AG09309 (cell line): ENCODE measurements at regions not wholly inside any gene's neighbourhood (a gene's known extent, or its start where the extent isn't known, plus 50 kb on each side); places are given as distances from the start of the nearest gene placed in this dataset.

Experiments
- DNase-seq: peaks from one replicate; pipeline ENCODE4 v3.0.0-alpha.2; 2010; ENCODE audit warnings: low read depth
- H3K4me3 ChIP-seq: 2 replicates; pipeline ENCODE4 v1.5.1; 2011; ENCODE audit warnings: mild to moderate bottlenecking, low read depth, low read length, moderate library complexity; ENCODE audit not compliant: control insufficient read depth
- TF ChIP-seq, protein P1 (sequence below): IDR thresholded peaks from 2 replicates; pipeline ENCODE4 v1.5.1; 2011; ENCODE audit warnings: mild to moderate bottlenecking, low read depth, low read length, inconsistent platforms; ENCODE audit not compliant: insufficient read depth, control insufficient read depth; ENCODE audit errors: missing control alignments

DNA sequence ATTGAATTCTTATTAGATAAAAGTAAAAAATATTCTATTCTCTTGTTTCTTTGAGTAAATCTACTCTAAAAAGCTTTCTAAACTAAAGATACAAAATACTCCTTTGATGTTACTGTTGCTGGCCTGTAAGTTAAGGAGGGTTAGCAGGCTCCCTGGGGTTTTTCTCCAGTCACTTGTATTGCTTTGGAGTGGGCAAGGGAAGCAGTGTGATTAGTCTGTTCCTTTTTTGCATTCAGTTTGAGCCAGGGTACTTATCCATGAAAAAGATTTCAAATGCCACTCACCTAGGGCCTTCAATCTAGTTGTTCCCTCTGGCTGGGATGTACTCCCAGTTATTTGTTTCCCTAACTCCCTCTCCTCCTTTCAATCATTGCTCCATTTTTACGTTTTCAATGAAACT is 256.2 kb upstream of the SMC2 start:
- TF ChIP-seq, protein P1, sequence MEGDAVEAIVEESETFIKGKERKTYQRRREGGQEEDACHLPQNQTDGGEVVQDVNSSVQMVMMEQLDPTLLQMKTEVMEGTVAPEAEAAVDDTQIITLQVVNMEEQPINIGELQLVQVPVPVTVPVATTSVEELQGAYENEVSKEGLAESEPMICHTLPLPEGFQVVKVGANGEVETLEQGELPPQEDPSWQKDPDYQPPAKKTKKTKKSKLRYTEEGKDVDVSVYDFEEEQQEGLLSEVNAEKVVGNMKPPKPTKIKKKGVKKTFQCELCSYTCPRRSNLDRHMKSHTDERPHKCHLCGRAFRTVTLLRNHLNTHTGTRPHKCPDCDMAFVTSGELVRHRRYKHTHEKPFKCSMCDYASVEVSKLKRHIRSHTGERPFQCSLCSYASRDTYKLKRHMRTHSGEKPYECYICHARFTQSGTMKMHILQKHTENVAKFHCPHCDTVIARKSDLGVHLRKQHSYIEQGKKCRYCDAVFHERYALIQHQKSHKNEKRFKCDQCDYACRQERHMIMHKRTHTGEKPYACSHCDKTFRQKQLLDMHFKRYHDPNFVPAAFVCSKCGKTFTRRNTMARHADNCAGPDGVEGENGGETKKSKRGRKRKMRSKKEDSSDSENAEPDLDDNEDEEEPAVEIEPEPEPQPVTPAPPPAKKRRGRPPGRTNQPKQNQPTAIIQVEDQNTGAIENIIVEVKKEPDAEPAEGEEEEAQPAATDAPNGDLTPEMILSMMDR, result no peak
- no peak overlapping the region for H3K4me3 ChIP-seq
- no peak for DNase-seq

DNA sequence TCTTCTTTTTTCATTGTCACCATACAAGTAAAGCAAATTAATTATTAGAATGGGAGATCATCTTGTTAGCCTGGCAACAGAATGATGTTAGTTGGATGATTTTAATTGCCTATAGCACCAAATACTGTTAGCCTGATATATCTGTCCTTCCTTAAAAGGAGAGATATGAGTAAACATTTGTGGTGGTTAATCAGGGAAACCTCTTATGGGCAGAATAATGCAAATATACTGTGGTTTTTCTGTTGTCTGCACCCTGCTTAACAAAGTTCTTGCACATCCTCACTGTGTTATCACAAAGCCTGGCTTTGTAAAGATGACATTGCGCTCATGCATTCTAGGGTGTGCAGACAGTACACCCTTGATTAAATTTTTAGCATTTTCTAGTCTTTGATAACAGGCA is 254.9 kb upstream of the SMC2 start:
- no peak for DNase-seq
- no peak overlapping the region for H3K4me3 ChIP-seq
- TF ChIP-seq, protein P1, result no peak

DNA sequence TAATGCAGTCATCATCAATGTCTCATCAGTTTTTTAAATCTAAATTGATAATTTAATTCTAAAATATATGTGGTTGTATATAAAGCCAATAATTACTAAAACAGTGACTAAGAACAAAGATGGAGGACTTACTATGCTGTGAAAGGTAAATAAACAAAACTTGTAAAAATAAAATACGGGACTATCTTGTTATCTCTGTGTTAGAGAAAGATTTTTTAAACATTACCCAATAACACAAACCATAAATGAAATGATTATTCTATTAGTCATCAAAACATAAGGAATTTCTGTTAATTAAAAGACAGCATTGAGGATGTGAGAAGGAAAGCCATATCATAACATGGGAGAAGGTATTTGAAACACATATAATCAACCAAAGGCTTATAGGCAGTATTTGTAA is 226.2 kb upstream of the SMC2 start:
- DNase-seq, result no peak
- TF ChIP-seq, protein P1, result no peak
- H3K4me3 ChIP-seq, result no peak overlapping the region

DNA sequence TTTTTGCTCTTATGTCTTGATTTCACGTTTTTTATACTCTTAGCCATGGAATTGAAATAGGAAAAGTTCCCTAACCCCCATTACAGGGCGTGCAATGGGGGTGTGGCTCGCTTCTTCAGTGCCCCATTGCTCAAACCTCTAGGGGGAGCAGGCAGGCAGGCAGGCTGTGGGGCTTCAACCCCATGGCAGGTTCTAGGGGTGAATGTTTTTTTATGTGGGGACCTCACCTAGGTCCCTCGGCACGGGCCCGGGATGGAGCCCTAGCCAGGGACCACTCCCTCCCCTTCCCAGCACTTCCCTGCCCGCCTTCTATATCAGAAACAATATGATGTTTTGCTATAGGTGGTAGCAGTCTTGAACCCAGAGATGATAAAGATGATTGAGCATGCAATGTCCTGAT is 221.3 kb upstream of the SMC2 start:
- no peak for DNase-seq
- TF ChIP-seq, protein P1, result no peak
- no peak overlapping the region for H3K4me3 ChIP-seq

DNA sequence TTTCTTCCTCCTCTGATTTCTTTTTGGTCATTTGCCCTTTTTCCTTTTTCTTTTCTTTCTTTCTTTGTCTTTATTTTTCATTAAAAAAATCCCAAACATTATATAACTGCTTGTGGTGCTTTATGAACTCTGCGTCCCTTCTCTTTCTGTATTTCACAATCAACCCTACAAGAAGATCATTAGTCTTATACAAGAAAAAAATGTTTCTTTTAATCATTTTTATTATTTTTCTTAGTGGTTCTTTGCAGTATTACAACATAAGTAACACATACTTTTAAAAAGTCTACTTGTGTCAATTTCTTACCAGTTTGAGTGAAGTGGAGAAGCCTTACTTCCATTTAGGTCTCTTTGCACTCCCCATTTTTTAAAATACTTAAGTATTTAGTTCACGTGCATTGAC is 212.7 kb upstream of the SMC2 start:
- TF ChIP-seq, protein P1, result no peak
- H3K4me3 ChIP-seq, result no peak overlapping the region
- no peak for DNase-seq

DNA sequence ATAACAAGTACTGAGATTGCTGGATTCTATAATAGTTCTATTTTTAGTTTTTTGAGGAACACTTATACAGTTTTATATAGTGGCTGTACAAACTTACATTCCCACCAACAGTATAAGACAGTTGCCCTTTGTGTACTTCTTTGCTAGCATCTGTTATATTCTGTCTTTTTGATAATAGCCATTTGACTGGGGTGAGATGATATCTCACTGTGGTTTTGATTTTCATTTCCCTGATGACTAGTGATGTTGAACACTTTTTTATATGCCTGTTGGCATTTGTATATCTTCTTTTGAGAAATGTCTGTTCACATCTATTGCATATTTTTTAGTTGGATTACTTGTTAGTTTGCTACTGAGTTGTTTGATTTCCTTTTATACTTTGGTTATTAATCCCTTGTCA is 204.1 kb upstream of the SMC2 start:
- TF ChIP-seq, protein P1, result no peak
- no peak overlapping the region for H3K4me3 ChIP-seq
- no peak for DNase-seq

DNA sequence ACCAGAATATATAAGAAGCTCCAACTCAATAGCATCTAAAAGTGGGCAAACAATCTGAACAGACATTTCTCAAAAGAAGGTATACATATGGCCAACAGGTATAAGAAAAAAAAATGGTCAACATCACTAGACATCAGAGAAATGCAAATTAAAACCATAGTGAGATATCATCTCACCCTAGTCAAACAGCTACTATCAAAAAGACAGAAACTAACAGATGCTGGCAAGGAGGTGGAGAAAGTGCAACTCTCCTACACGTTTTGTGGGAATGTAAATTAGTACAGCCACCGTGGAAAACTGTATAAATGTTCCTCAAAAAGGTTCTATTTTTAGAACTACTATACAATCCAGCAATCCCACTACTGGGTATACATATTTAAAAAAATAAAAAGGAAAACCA is 199.9 kb upstream of the SMC2 start:
- DNase-seq, result no peak
- no peak overlapping the region for H3K4me3 ChIP-seq
- TF ChIP-seq, protein P1, result no peak
